ENCODE measurements at regions not wholly inside any gene's neighbourhood (a gene's known extent, or its start where the extent isn't known, plus 50 kb on each side); places are given as distances from the start of the nearest gene placed in this dataset.

GRCh38 chr1:117270679-117271078 lies 60.0 kb upstream of the VTCN1 start:
- H3K9ac ChIP-seq (ENCODE audit: insufficient read depth in 1 of 2, low read depth in 2 of 2, low read length in 2 of 2): no peak overlapping the region
- ChIA-PET POLR2A (no interaction called here), CTCF (ENCODE audit: low intra/inter-chr PET ratio) (no interaction called here)
- no peak overlapping the region for H3K4me2 ChIP-seq (ENCODE audit: insufficient read depth, low read length)
- H3K9me1 ChIP-seq (ENCODE audit: control insufficient read depth, insufficient read depth, low read length): no peaks in the 10 kb centered on the region
- no peaks in the 10 kb centered on the region for H3K36me3 ChIP-seq (ENCODE audit: control insufficient read depth, insufficient read depth, low read length)
- ATAC-seq (no peak), FAIRE-seq (no peak), DNase-seq (ENCODE audit: extremely low read depth in 1 of 4, low spot score in 3 of 4) (no peak)
- peaks cover 4 to 10% of the 10 kb centered on the region in 2 experiments; a peak in 4 of 5 replicates for H3K27me3 ChIP-seq (ENCODE audit: control insufficient read depth in 2 of 2, insufficient read depth in 2 of 2, low read length in 2 of 2)
- H3K27ac ChIP-seq (ENCODE audit: extremely low read depth, low read depth, low read length): no peak overlapping the region
- no peaks in the 10 kb centered on the region; the same call in 1 of the 2 replicates for H4K20me1 ChIP-seq (replicated peaks; ENCODE audit: control insufficient read depth, insufficient read depth, low read length)
- H2AFZ ChIP-seq (ENCODE audit: low read depth, low read length): no peak overlapping the region
- BruUV-seq (replicated peaks): no TSS peak
- no peaks in the 10 kb centered on the region for H3K79me2 ChIP-seq (ENCODE audit: control insufficient read depth, insufficient read depth, low read length)
- TF ChIP-seq CEBPZ (IDR thresholded peaks at IDR 0.05; ENCODE audit: borderline replicate concordance, low read depth, low read length): no peak
- TF ChIP-seq CBX8 (IDR thresholded peaks at IDR 0.05; ENCODE audit: borderline replicate concordance, extremely low read depth, low read depth, low read length, poor library complexity, severe bottlenecking): no peak
- intact Hi-C loops (cut with micrococcal nuclease): no loop called here
- in situ Hi-C loops (cut with MboI): no loop called here
- no peak overlapping the region for H3K4me3 ChIP-seq
- no peaks in the 10 kb centered on the region; a peak in 1 of 5 replicates for H3K4me1 ChIP-seq (replicated peaks in 1 of 2; ENCODE audit: control insufficient read depth in 2 of 2, insufficient read depth in 2 of 2, low read length in 2 of 2)
- no peaks in the 10 kb centered on the region for H3K9me3 ChIP-seq (replicated peaks; ENCODE audit: control insufficient read depth, insufficient read depth, low read depth, low read length)

All from K562 (cell line).